ENCODE measurements at regions not wholly inside any gene's neighbourhood (a gene's known extent, or its start where the extent isn't known, plus 50 kb on each side); places are given as distances from the start of the nearest gene placed in this dataset.

GRCh38 chr4:144304025-144304424 lies 163.5 kb upstream of the GYPA start:
- DNase-seq, result no peak

- no peak for DNase-seq
Measured at GRCh38 chr4:144310535-144310934, 170.0 kb upstream of the GYPA start.

GRCh38 chr4:144313370-144313769 lies 172.9 kb upstream of the GYPA start:
- no peak for DNase-seq

- no peak for DNase-seq
Measured at GRCh38 chr4:144316869-144317268, 176.4 kb upstream of the GYPA start.

GRCh38 chr4:144318797-144319196 lies 178.3 kb upstream of the GYPA start:
- DNase-seq, result no peak

- DNase-seq, result no peak
Measured at GRCh38 chr4:144336633-144337032, 196.1 kb upstream of the GYPA start.

GRCh38 chr4:144338148-144338547 lies 197.6 kb upstream of the GYPA start:
- no peak for DNase-seq

GRCh38 chr4:144338834-144339233 lies 198.3 kb upstream of the GYPA start:
- no peak for DNase-seq

GRCh38 chr4:144340931-144341330 lies 200.4 kb upstream of the GYPA start:
- no peak for DNase-seq

- no peak for DNase-seq
Measured at GRCh38 chr4:144342949-144343760, 202.6 kb upstream of the GYPA start.

- no peak for DNase-seq
Measured at GRCh38 chr4:144347121-144347520, 206.6 kb upstream of the GYPA start.

GRCh38 chr4:144350706-144351105 lies 210.2 kb upstream of the GYPA start:
- no peak for DNase-seq

GRCh38 chr4:144351306-144351705 lies 210.8 kb upstream of the GYPA start:
- DNase-seq, result no peak

- DNase-seq, result no peak
Measured at GRCh38 chr4:144353292-144353691, 212.8 kb upstream of the GYPA start.

- DNase-seq, result peak in 1 of 2 experiments; percentile 25
Measured at GRCh38 chr4:144355811-144356757, 215.6 kb upstream of the GYPA start.

- no peak for DNase-seq
Measured at GRCh38 chr4:144356941-144357381, 216.4 kb upstream of the GYPA start.

GRCh38 chr4:144357975-144358374 lies 217.5 kb upstream of the GYPA start:
- no peak for DNase-seq

GRCh38 chr4:144360146-144360793 lies 219.8 kb upstream of the GYPA start:
- DNase-seq, result no peak

- DNase-seq, result no peak
Measured at GRCh38 chr4:144362366-144362765, 221.8 kb upstream of the GYPA start.

- DNase-seq, result no peak
Measured at GRCh38 chr4:144363890-144364289, 223.4 kb upstream of the GYPA start.

GRCh38 chr4:144366425-144366824 lies 225.9 kb upstream of the GYPA start:
- no peak for DNase-seq

- DNase-seq, result no peak
Measured at GRCh38 chr4:144371485-144371884, 231.0 kb upstream of the GYPA start.

- no peak for DNase-seq
Measured at GRCh38 chr4:144374065-144374464, 233.5 kb upstream of the GYPA start.
